T-helper 1 cell (primary cell): ENCODE measurements at regions not wholly inside any gene's neighbourhood (a gene's known extent, or its start where the extent isn't known, plus 50 kb on each side); places are given as distances from the start of the nearest gene placed in this dataset.
"Not testable (repeated sequence)": the region's sequence is repeated elsewhere in the genome, so short reads cannot be mapped to it uniquely, and the experiment has no call there.

Experiments
- DNase-seq, 5 donors: peaks; one replicate each; pipeline ENCODE4 v3.0.0-alpha.2; 2012 to 2020

DNA sequence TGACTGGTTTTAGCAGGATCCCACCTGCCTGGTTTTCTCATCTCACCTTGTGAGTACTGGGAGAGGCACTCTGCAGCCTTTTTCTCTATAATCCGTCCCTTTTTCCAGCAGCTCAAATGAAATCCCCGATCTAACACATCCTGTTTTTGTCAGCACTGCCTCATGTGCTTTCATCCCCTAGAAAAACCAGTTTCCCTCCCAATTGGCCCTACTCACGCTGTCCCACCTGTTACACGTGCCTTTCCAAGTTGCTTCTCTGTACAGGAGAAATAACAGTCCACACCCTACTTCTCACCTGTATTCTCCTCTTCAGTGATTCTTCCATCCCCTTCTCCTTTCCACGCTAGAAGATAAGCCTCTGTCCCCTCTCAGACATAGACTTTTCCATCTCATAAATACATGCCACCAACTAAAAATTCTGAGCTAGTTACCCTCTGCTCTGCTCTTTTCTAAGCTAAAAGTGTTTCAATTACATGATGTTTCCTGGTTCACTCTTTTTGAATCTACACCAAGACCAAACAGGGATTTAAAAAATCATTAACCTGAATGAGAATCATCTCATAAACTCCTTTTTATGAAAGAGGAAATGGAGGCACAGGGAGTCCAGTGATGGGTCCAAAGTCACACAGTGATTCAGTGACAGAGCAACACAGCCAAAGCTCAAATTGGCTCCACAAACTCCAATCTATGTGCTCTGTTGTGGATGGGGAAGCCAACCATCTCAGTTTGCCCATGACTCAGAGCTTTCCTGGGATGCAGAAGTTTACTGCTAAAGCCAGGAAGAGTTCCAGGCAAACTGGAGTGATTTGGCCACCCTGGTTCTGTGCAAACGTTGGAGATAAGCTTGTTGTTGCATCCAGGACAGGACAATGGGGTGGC is 240.0 kb upstream of the TMEM132C start:
- DNase-seq, result no peak

DNA sequence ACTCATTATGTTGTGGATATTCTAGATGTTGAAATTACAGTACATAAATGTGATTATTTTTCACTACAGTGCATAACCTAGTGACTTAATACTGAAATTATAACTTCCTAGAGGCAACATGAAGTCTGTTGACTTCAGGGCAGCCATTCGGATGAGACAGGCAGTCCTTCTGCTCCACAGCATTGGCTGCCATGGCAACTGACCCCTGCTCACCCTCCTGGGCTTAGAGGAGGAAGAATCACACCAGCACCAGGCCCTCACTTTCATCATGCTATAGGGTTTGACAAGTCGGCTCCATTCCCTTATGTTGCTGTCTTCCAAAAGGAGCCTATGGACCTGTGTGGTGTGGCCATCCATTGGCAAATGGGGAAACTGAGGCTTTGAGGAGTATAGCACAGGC is 233.5 kb upstream of the TMEM132C start:
- no peak for DNase-seq

DNA sequence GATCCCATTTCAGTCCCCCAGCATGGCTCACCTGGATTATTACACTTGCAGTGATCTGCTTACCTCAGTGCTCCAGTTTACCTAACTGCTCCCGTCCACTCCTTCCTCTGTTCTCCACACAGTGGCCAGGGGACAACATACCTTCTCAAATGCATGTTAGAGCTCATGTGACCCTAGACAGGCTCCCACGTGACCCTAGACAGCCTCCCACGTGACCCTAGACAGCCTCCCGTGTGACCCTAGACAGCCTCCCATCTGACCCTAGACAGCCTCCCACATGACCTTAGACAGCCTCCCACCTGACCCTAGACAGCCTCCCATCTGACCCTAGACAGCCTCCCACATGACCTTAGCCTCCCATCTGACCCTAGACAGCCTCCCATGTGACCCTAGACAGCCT is 226.0 kb upstream of the TMEM132C start:
- no peak for DNase-seq

DNA sequence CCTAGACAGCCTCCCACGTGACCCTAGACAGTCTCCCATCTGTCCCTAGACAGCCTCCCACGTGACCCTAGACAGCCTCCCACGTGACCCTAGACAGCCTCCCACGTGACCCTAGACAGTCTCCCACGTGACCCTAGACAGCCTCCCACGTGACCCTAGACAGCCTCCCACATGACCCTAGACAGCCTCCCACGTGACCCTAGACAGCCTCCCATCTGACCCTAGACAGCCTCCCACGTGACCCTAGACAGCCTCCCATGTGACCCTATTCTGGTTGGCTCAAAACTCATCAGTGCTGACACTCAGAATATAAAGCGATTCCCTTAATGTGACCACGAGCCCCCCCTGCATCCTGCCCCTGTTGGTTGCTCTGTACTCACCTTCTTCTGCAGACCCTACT is 224.7 kb upstream of the TMEM132C start:
- not testable (repeated sequence) for DNase-seq

DNA sequence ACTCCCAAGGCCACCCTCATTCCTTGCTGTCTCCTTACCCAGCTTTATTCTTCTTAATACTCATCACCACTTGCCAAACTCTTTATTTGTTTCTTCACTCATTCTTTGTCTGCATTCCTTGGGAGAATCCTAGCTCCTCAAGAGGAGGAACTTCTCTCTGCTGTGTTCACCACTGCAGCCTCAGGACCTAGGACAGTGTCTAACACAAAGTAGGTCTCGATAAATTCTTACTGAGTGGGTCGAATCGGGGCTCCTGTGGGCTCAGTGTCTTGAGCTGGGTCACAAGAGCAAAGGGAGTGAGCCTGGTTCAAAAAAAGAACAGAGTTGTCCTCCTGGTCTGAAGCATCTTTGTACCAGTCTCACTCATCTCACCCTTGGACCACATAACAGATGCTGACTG is 224.1 kb upstream of the TMEM132C start:
- DNase-seq, result no peak

DNA sequence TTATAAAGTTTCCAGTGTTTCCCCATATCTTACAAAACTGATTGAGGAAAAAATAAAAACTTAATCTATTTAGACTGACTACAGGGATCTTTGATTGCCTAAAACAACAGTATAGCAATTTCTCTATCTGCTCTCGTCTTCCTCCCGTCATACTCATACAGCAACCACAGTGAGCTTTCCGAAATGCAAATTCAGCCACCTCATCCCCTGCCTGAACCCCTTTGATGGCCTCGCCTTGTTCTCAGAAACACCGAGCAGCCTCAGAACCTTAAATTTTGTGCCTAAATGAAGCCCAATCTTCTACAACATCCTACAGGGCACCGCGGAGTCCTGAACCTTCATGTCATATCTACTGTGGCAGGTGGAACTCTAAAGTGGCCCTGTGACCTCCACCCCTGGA is 223.7 kb upstream of the TMEM132C start:
- DNase-seq, result no peak

DNA sequence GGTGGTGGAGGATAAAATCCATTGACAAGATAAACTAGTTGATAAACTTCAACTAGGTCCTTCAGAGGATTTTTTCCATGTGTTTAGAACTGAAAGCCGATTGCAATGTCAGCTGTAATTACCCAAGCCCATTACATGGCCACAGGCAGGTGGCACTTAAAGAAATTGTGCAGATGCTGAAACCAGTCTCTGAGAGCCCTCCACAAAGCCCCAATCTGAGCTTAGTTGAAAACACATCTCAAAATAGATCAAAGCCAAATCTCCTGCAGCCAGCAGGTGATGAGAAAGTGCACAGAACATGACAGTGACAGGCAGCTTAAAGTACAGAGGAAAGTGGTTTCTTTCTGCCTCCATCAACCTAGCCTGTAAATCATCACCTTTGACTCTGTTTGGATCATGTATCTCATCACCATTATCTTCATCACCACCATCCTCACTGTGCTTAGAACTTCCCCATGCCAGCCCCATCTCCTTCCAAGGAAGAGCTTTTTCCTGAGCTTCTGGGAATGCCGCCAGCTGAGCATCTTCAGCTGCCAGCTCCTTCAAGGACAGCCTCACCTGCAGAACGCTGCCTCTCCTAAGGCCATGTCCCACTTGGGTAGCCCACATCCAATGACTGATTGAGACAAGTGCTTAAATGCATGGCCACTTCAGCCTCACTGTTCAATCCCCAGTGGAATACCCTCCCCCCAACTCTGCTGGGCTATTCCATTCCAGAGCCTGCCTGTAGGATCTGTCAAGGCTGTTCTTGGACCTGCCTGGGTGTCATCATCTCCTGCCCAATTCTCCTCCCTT is 219.5 kb upstream of the TMEM132C start:
- no peak for DNase-seq

DNA sequence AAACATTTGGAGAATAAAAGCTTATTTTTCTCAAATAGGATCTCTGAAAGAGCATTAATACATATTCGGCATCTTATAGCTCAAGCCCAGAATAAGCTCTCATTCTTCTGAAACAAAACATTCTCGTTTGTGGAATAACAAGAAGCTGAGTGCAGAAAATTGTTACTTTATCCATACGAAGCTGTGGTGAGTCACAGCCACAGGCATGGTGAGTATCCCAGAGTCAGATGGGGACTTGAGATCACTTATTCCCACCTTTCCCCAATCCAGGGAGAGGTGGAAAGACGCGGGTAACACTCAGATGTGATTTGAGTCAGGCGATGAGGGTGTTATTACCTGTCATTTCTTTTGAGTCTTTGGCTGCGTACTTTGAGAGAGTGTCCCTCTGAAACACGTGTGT is 214.6 kb upstream of the TMEM132C start:
- no peak for DNase-seq

DNA sequence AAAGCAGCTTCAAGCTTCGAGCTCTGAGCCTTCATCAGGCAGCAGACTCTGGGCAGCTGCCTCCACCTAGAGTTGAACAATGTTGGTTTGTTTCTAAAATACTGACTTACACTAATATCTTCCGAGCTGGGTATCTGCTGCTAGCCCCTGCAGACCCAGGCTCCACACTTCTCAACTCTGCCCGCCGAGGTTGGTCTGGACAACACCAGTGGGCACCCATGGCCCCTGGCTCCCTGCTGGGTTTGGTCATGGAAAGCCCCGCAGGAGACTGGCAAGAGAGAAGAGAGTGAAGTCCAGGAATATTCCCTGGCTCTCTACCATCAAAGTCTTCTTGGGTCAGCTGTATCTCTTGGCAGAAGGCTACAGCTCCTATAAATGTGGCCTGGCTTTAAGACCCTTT is 214.2 kb upstream of the TMEM132C start:
- DNase-seq, result no peak

DNA sequence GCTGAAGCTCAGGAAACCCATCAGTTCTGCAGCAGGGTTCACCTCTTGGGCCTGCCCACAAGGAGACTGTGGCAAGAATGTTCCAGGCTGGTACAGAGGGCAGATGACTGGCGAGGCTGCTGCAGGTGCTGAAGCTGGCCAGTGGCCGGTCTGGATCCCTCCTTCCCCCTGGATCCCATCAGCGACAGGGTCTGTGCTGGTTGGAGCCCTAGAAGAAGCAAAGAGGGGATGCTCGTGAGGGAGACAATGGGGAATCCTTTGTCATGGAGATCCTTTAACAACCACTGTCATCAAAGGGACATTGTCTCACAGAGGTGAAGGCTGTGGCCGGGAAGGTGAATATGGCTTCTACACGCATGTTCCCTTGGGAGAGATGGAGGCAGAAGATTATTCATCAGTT is 211.4 kb upstream of the TMEM132C start:
- DNase-seq, result no peak

DNA sequence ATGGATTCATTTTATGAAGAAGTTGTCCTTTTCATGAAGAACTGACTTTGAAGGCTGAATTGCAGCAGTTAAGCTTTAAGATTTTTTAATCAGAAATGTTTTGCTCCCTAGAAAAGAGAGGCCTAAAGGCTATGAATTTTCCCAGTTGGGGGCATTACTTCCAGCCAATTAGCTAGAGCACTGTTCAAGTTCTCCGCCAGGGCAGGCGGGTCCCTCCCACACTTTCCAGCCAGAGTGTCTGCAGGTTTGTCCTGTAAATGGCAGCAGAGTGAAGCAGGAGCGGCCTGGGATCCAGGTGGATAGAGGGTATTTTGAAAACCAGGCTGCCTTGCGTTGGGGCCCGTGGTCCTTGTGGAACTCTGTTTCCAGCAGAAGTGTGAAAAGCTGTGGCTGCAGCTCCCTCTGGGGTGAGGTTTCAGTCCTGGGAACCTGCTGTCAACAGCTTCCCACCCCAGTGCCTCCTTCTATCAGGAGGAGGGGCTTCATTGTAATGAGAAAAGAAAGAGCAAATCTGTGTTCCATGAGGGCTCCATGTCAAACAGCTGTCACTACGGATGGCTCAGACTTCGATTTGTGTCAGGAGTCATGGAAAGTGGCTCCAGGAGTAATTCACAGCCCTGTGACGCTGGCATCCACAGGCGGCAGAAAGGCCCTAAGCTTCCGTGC is 210.7 kb upstream of the TMEM132C start:
- no peak for DNase-seq

DNA sequence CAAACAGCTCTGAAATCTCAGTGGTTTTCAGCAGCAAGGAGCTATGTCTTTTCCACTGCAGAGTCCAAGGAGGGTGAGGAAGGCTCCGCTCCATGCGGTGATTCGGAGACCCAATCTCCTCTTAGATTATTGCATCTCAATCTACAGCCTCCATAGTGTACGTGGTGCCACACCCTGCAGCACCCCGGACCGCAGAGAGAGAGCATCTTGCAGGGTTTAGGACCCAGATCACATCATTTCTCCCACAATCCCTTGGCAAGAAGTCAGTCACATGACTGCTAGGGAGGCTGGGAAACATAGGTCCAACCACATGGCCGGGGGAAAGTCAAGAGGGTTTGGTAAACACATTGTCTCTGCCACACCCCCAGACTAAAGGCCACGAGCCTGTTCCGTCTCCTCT is 209.4 kb upstream of the TMEM132C start:
- DNase-seq, result no peak

DNA sequence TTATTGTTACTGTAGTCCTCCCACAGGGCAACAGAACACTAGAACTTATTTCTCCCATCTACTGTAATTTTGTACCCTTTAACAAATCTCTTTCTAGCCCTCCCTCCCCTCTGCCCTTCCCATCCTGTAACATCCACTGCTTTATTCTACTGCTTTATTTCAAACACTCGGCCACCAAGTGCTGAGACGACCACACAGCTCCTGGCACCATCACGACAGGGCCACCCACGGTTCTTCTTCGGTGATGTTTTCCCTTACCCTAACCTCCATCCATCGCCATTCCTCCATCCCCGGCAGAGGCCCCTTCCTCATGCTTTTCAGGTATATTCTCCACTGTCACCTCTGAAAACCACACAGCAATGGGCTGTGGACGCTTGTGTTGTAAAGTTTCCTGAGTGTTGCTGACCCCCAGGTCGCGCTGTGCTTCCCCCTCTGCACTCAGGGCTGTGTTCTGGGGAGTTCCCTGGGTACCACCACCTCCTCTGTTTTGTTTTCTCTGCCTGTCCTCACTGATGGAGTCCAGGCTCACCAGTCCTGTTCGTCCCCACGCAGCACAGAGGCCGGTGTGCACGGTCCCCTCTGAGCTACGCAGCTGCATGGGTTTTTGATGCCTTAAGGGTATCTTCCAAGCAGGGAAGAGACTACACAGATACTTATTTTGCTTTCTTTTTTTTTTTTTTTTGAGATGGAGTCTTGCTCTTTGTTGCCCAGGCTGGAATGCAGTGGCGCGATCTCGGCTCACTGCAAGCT is 207.2 kb upstream of the TMEM132C start:
- no peak for DNase-seq

DNA sequence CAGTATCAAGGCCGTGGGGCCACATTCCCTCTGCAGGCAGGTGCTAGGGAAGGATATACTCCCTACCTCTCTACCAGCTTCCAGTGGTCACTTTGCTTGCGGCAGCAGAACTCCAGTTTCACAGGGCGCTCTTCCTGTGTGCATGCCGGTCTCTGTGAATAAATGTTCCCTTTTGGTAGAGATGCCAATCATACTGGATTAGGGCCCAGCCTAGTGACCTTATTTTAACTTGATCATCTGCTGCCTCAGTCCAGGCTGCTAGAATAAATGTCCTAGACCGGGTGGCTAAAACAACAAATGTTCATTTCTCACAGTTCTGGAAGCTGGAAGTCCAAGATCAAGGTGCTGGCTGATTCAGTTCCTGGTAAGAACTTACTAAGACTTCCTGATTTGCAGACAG is 198.8 kb upstream of the TMEM132C start:
- DNase-seq, result no peak

DNA sequence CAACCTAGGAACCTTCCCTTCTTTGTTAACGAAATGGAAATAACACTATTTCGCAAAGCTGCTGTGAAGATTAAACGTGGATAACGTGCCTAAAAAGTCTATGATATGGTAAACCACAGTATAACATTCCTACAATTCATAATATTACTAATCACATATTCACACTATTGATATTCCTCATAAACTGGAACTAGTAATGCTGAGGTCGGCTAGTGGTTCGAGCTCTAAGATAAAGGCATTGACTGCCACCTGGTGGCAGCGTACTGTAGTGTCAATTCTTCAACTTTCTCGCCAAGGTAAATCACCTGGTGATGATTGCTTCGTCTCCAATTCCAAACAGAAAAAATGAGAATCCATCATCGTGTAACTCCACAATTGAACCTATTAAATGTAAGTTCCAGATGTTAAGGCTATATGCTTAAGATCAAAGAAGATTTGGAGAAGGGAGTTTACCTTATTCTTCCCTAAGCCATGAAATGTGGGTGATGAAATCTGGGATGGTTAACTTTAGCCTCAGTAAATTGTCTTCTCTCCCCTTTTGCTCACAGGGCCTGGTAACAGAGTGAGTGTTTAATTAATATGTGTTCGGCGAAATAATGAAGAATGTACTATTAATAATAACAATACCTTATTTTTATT is 197.5 kb upstream of the TMEM132C start:
- peak in 1 of 5 donors; percentile 24 for DNase-seq

DNA sequence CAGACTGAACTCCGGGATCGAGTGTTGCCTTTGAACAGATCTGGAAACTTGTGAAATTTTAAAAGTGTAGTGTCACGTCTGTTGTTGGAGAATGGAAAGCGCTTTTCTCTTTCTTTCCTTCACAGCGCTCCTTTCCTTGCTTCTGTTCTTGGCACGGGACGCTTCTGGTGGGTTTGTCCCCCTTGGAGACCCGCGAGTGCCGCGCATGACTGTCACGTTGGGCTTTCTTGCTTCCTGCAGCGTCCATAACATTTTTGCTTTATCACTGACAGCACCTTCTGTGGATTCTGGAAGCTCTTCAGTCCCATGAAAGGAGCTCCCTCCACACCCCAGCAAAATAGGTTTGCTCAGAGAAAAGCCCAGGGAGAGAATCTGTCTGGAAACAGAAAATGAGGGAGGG is 193.0 kb upstream of the TMEM132C start:
- no peak for DNase-seq

DNA sequence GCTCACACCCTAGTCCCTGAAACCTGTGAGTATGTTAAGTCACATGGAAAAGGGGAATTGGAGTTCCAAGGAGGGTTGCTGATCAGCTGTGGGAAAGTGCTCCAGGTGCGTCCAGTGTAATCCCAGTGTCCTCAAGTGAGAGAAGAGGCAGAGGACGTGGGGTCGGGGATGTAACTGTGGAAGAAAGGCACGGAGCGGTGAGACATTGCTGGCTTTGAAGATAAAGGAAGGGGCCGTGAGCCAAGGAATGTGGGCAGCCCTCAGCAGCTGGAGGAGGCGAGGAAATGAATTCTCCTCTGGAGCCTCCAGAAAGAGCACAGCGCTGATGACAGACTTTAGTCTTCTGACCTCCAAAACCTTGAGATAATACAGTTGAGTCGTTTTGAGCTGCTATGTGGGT is 191.6 kb upstream of the TMEM132C start:
- DNase-seq, result no peak

DNA sequence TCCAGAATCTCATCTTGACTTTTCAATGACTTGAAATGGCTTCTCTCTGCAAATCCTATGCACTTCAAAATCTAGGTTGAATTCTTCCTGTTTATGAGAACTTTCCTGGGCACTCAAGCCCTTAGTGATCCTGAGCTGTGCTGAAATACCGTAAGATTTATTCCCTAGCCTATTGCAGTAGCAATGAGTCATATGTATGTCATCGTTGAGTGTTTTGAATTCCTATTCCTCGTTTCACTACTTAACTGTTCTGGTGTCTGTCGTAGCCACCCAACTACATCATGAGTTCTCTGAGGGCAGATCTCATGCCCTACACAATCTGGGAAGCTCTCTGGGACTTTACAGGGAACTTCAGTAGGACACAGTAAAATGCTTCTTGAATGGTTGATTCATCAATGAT is 190.8 kb upstream of the TMEM132C start:
- DNase-seq, result no peak

DNA sequence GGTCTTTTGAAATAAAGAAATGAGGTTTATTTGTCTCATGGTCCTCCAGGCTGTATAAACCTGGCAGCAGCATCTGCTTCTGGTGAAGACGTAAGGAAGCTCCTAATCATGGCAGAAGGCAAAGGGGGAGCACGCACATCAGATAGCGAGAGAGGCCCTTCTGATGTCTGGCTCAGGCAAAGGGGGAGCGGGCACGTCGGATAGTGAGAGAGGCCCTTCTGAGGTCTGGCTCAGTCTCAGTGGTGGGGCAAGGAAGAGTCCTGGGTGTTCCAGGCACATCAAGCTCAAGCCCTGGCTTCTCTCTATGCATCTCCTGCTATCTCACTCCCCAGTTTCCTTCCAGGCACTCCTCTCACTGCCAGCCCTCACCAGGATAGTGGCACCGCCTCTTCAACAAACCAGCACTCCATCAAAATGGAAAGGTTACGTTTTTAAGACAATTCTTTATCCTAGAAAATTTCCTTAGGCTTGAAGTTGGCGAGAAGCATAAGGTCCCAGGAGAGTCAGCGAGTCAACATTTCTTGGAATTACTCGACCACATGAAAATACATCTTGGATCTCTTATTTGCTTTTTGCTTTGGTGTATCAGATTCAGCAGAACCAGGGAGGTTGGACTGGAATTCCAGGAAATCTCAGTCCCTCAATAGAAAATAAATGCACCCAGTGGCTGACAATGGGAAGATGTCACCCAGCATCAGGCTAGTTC is 189.6 kb upstream of the TMEM132C start:
- DNase-seq, result no peak

DNA sequence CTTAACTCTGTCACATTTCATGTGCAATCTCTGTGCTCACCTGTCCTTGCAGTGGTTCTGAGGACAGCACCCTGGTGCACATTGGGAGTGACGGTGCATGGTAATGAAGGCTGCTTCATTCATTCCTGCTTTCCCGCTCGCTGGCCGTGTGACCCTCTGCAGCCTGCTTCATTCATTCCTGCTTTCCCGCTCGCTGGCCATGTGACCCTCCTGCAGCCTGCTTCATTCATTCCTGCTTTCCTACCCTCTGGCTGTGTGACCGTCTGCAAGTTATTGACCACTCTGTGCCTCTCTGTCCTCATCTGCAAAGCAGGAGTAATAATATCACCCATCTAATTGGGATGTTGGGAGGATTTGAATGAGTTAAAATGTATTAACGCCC is 189.1 kb upstream of the TMEM132C start:
- no peak for DNase-seq

DNA sequence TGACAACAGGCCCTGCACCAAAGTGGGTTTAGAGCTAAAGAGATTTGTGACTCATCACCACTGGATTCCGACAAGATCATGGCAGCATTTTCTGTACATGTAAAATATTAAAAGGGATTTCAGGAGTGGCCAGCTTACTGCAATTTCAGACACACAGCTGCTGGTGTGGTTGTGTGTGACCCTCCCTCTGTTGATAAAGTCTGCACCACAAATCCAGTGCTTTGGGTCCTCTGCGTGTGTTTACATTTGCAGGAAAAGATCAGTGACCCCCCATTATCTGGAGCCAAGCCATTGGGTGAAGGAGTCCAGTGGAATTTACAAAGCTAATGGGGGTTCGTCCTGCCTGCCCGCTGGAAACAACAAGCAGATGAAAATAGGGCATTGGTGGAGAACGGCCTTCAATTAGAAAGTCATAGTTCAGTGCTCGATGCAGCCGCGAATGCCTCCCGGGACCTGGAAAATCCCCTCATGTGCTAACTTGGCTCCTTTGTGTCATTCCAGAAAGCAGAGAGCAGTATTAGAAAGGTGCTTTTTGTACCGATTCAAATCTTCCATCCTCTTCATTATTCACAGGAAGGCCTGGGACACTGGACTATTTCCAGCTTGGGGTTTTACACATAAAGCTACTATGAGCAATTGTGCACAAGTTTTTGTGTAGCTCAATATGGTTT is 188.5 kb upstream of the TMEM132C start:
- DNase-seq, result no peak
